ENCODE measurements at regions not wholly inside any gene's neighbourhood (a gene's known extent, or its start where the extent isn't known, plus 50 kb on each side); places are given as distances from the start of the nearest gene placed in this dataset.

DNA sequence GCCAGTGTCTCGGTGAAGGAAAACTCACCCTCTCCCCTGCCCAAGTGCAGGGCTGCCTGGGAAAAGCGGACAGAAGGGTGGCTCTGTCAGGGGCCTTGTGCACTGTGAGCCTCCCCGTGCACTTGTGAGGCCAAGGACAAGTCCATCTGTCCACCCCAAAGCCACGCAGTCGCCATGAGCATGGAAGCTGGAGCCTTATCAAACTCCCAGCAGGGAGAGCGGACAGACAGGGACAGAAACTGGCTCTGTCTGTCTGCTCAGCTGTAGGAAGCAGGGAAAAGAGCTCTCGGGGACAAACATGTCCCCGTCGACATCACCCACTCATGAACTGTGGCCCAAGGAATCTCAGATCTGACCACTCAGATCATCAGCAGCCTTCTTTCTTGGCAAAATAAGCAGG lies 1385.4 kb downstream of the TBC1D22A start:
- H3K27me3 Mint-ChIP-seq, result peaks cover 30% of the 10 kb centered on the region
- no peaks in the 10 kb centered on the region for H3K36me3 Mint-ChIP-seq (ENCODE audit: low read depth)
- no peaks in the 10 kb centered on the region for H3K4me1 Mint-ChIP-seq (ENCODE audit: low read depth)

DNA sequence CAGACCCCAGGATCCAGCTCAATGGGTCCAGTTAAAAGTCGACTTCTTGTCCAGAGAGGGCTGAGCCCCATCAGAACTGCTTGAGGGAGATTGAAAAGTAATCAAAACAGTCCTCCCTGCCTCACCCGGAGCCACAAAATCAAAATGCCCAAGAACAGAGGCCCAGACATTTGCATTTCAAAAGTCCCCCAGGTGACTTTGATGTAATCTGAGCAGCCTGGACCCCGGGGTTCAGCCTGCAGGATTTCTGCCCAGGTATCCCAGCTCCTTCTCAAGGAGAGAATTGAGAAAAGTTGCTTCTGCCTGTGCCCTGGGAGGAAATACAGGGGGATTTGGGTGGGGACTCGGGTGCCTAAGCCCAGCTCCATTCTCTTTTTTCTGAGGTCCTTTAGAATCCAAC lies 1385.0 kb downstream of the TBC1D22A start:
- H3K9me3 Mint-ChIP-seq, result no peaks in the 10 kb centered on the region
- no peak overlapping the region for H3K27ac Mint-ChIP-seq
- H3K36me3 Mint-ChIP-seq (ENCODE audit: low read depth), result no peaks in the 10 kb centered on the region
- DNase-seq, result no peak
- H3K27me3 Mint-ChIP-seq, result peaks cover 30% of the 10 kb centered on the region
- H3K4me3 Mint-ChIP-seq, result no peak overlapping the region
- H3K4me1 Mint-ChIP-seq (ENCODE audit: low read depth), result no peaks in the 10 kb centered on the region

More for the DNA sequence above, 1385.4 kb downstream of the TBC1D22A start:
- H3K4me3 Mint-ChIP-seq, result no peak overlapping the region
- H3K9me3 Mint-ChIP-seq, result no peaks in the 10 kb centered on the region
- H3K27ac Mint-ChIP-seq, result no peak overlapping the region
- DNase-seq, result no peak

DNA sequence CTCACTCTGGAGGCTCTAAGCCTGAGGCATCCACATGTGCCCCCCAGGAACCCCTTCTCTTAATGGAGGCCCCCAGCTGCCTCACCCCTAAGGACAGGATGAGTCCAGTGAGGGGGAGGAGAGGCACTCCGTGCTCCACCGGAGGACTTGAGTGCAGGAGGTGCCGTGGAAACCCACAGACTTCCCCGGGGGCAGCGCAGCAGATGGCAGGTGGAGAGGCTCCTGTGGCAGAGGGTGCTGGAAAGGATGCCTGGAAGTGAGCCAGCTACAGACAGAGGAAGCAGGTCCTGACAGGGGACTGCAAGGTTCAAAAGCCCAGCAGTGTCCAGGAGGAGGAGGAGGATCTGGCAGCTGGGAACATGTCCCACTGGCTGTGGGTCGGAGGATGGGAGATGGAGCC lies 1384.0 kb downstream of the TBC1D22A start:
- Mint-ChIP-seq H3K27me3 (peaks cover 30% of the 10 kb centered on the region), H3K9me3 (no peaks in the 10 kb centered on the region), H3K36me3 (ENCODE audit: low read depth) (no peaks in the 10 kb centered on the region), H3K4me3 (no peak overlapping the region), H3K4me1 (ENCODE audit: low read depth) (no peaks in the 10 kb centered on the region), H3K27ac (no peak overlapping the region)
- no peak for DNase-seq

DNA sequence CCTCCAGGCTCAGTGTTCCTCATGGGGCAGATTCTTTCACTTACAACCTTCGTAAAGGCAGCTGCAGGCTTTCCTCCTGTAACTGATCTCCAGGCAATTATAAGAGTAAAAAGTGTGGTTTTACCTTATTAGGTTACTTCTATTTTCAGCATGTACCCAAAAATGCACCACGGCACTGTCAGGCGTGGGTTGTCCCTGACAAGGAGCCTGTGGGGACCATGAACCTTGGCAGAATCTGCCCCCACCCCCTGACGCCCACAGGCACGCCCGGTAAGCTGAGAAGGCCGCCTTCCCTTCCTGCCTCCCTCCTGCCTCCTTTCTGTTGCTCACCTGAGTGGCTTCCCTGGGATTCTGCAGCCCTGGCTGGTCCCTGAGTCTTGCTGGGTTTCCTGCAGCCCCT lies 1383.3 kb downstream of the TBC1D22A start:
- no peak overlapping the region for H3K4me3 Mint-ChIP-seq
- H3K9me3 Mint-ChIP-seq, result no peaks in the 10 kb centered on the region
- H3K27me3 Mint-ChIP-seq, result peaks cover 30% of the 10 kb centered on the region
- no peak for DNase-seq
- H3K27ac Mint-ChIP-seq, result no peak overlapping the region
- no peaks in the 10 kb centered on the region for H3K4me1 Mint-ChIP-seq (ENCODE audit: low read depth)
- no peaks in the 10 kb centered on the region for H3K36me3 Mint-ChIP-seq (ENCODE audit: low read depth)

DNA sequence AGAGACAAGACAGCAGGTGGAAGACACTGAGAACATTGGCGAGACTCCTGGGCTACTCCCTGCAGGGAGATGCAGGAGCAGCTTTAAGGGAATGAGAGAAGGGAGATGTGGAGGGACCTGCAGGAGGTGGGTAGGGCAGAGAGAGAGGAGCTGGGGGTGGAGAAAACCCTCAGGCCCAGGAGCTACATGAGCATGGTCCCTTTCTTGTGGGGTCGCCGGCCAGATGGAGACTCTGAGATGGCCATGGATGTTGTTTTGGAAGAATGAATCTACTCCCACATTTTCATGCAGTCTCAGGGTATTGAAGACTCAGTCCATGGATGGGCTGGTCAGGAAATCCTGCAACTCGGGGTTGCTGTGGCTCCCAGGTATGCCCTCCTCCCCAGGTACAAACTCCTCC lies 1381.9 kb downstream of the TBC1D22A start:
- Mint-ChIP-seq H3K36me3 (ENCODE audit: low read depth) (no peaks in the 10 kb centered on the region), H3K27me3 (peaks cover 30% of the 10 kb centered on the region), H3K9me3 (no peaks in the 10 kb centered on the region), H3K27ac (no peak overlapping the region), H3K4me1 (ENCODE audit: low read depth) (peaks cover 1% of the 10 kb centered on the region), H3K4me3 (no peak overlapping the region)
- DNase-seq, result no peak

DNA sequence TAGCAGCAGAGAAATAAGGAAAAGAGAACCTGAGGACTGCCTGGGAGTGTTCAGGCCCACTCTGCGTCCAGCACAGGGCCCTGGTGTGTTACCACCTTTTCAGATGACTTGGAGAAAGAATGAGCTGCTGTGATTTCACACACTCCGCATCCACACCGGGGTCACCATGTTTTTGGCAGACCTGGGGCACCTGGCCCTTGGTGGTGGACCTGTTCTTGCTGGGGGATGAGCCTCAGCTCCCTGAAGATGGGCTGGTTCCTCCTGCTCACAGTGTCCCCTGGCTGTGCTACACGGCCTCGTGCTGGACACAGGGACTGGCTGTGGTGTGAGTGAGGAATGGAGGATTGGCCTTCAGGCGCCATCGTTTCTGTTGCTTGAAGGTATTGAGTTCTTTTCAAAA lies 1381.4 kb downstream of the TBC1D22A start:
- H3K36me3 Mint-ChIP-seq (ENCODE audit: low read depth), result no peaks in the 10 kb centered on the region
- H3K27ac Mint-ChIP-seq, result no peak overlapping the region
- H3K4me1 Mint-ChIP-seq (ENCODE audit: low read depth), result peaks cover 6% of the 10 kb centered on the region
- H3K9me3 Mint-ChIP-seq, result no peaks in the 10 kb centered on the region
- H3K4me3 Mint-ChIP-seq, result no peak overlapping the region
- H3K27me3 Mint-ChIP-seq, result peaks cover 30% of the 10 kb centered on the region
- DNase-seq, result no peak

DNA sequence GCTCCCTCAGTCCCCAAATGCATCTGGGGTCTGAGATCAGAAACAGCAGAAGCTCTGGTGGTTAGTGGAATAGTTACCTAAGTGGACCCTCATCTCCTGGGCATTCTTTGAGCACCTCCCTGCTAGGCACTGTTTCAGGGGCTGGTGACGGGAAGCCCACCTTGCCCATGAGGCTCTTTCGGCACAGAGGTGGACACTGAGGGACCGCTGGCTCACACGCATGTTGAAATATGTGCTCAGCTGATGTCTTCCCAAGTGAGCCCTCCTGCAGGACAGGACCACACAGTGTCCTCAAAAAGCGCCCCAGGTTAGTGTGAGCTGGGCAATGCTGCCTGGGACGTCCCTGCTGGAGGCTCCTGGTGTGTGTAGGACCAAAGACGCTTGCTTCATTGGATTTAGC lies 1379.9 kb downstream of the TBC1D22A start:
- Mint-ChIP-seq H3K4me1 (ENCODE audit: low read depth) (peaks cover 10% of the 10 kb centered on the region), H3K9me3 (no peaks in the 10 kb centered on the region), H3K4me3 (no peak overlapping the region), H3K27ac (no peak overlapping the region), H3K27me3 (peaks cover 30% of the 10 kb centered on the region), H3K36me3 (ENCODE audit: low read depth) (no peaks in the 10 kb centered on the region)
- no peak for DNase-seq

DNA sequence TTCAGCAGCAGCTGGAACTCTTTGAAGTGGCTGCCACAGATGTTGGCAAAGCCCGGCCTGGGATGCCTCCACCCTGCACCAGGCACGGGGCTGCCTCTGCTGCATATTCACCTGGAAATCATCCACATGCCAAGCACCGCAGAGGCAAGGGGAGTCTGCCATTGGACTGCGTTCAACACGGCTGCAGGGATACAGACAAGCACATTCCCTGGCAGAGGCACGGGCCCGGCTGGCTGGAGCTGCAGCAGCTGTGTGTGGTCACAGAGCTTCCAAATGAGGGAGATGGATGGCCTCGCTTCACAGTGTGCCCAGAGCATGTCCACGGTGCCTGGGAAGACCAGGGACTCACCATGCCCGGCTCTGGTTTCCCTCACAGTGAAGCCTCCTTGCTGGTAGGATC lies 1378.9 kb downstream of the TBC1D22A start:
- H3K4me3 Mint-ChIP-seq, result no peak overlapping the region
- H3K4me1 Mint-ChIP-seq (ENCODE audit: low read depth), result peaks cover 10% of the 10 kb centered on the region
- no peak overlapping the region for H3K27ac Mint-ChIP-seq
- H3K27me3 Mint-ChIP-seq, result peaks cover 21% of the 10 kb centered on the region
- H3K36me3 Mint-ChIP-seq (ENCODE audit: low read depth), result no peaks in the 10 kb centered on the region
- no peaks in the 10 kb centered on the region for H3K9me3 Mint-ChIP-seq
- no peak for DNase-seq

DNA sequence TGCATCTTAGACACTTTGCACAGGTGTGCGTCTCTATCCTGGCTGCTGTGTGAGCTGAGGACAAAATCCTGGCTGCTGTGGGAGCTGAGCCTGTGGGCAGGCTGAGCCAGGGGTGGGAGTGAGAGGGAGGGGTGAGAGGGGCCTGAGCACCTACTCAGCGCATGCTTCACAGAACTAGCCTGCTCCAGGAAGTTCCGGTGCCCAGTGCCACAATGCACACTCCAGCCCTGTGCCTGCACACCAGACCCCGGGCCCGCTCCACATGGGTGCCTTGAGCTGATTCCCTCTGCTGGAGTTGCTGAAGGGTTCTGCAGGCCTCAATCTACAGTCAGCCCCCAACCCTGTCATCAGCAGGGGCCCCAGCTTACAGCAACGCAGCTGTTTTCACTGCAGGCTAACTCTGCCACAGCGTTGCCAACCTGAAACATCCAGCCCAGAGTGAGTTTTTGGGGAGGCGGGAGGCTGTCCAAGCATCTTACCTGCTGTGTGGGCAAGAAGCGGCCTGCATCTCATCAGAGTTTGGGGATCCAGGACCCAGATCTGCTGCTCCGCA lies 1377.9 kb downstream of the TBC1D22A start:
- Mint-ChIP-seq H3K4me3 (no peak overlapping the region), H3K4me1 (ENCODE audit: low read depth) (peaks cover 10% of the 10 kb centered on the region), H3K36me3 (ENCODE audit: low read depth) (no peaks in the 10 kb centered on the region), H3K9me3 (no peaks in the 10 kb centered on the region), H3K27ac (no peak overlapping the region), H3K27me3 (peaks cover 12% of the 10 kb centered on the region)
- DNase-seq, result no peak

DNA sequence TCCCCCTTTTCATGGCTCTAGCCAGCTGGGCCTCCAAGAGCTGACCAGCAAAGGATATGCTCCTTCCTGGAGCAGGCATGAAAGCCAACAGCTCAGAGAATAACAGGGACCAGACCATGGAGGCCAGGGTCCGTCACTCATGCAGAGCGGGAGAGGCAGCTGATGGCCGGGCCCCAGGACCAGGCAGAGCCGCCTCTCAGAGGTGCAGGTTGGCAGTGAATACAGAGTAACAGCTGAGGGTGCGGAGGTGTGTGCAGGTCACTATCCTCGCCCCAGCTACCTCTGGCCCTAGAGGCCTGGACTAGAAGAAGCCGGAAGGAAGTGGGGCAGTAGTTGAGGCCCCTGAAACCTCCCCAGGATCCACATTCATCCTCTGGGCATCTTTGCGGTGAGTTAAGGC lies 1377.3 kb downstream of the TBC1D22A start:
- Mint-ChIP-seq H3K36me3 (ENCODE audit: low read depth) (no peaks in the 10 kb centered on the region), H3K9me3 (no peaks in the 10 kb centered on the region), H3K4me1 (ENCODE audit: low read depth) (peaks cover 10% of the 10 kb centered on the region), H3K4me3 (no peak overlapping the region), H3K27ac (no peak overlapping the region), H3K27me3 (peaks cover 6% of the 10 kb centered on the region)
- no peak for DNase-seq

DNA sequence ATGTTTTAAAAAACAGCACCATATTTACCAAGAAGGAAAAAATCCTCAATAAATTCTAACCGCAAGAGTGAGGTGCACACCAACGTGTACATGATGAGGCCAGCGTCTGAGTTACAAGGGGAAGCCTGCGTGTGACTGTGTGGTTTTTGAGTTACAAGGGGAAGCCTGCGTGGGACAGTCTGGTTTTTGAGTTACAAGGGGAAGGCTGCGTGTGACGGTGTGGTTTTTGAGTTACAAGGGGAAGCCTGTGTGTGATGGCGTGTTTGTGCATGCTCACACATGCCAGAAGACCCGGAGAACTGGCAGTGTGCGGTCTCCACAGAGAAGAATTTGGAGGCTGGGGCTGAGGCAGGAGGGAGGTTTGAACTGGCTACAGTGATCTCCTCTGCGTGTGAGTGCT lies 1376.4 kb downstream of the TBC1D22A start:
- Mint-ChIP-seq H3K4me3 (no peak overlapping the region), H3K27me3 (peaks cover 2% of the 10 kb centered on the region), H3K9me3 (no peaks in the 10 kb centered on the region), H3K4me1 (ENCODE audit: low read depth) (peaks cover 10% of the 10 kb centered on the region), H3K36me3 (ENCODE audit: low read depth) (no peaks in the 10 kb centered on the region), H3K27ac (peak overlapping the region; percentile 56)
- DNase-seq, result no peak

DNA sequence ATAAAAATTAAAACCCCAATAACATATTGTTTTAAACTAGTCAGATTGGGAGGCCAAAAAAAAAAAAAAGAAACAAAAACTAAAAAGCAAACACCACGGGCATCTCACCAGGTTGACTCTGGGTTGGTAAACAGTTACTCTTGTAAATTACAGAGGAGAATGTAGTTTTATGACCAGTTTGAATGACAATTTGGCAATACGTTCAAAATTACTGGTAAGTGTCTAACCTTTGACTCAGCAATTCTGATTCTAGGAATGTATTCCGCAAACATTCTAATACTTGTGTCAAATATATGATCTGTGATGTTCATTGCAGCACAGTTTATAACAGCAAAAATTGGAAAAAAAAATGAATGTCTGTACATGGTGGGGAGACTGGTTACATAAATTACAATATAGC lies 1376.0 kb downstream of the TBC1D22A start:
- H3K4me3 Mint-ChIP-seq, result no peak overlapping the region
- DNase-seq, result no peak
- H3K4me1 Mint-ChIP-seq (ENCODE audit: low read depth), result peaks cover 10% of the 10 kb centered on the region
- H3K27ac Mint-ChIP-seq, result no peak overlapping the region
- no peaks in the 10 kb centered on the region for H3K36me3 Mint-ChIP-seq (ENCODE audit: low read depth)
- peaks cover 2% of the 10 kb centered on the region for H3K27me3 Mint-ChIP-seq
- no peaks in the 10 kb centered on the region for H3K9me3 Mint-ChIP-seq

DNA sequence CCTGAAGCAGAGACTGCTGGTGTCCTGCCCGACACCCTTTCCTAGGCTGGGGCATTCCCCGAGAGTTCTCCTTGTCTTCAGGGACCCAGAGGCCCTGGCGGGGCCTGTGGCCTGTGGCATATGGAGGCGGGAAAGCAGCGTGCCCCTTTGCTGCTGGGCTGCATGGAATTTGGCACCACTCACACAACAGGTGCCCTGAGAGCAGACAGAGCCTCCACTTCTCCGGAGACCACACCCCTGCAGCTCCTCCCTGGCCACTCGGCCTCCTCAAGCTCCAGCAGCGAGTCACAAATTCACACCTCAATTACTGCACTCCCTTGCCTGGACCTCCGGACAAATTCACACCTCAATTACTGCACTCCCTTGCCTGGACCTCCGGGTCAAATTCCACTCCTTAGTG lies 1375.2 kb downstream of the TBC1D22A start:
- H3K4me3 Mint-ChIP-seq, result no peak overlapping the region
- H3K36me3 Mint-ChIP-seq (ENCODE audit: low read depth), result no peaks in the 10 kb centered on the region
- peaks cover 2% of the 10 kb centered on the region for H3K27me3 Mint-ChIP-seq
- H3K27ac Mint-ChIP-seq, result no peak overlapping the region
- no peak for DNase-seq
- no peaks in the 10 kb centered on the region for H3K9me3 Mint-ChIP-seq
- peaks cover 10% of the 10 kb centered on the region for H3K4me1 Mint-ChIP-seq (ENCODE audit: low read depth)

DNA sequence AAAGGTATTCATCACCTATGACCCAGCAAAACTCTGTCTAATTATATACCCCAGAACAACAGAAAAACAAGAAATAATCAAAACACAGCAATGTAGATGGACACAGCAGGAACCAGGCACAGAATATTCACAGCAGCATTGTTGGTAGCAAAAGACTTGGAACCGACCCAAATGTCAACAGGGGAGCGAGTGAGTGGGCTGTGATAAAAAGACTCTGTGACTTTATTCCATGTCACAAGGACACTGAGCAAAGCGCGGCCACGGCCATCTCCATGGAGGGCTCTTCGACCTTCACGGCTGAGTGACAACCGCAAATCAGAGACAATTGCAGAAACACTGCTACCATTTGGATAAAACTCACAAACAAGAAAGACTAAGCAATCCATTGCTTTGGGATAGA lies 1373.1 kb downstream of the TBC1D22A start:
- Mint-ChIP-seq H3K4me1 (ENCODE audit: low read depth) (peaks cover 10% of the 10 kb centered on the region), H3K27me3 (peaks cover 9% of the 10 kb centered on the region), H3K4me3 (no peak overlapping the region), H3K36me3 (ENCODE audit: low read depth) (no peaks in the 10 kb centered on the region), H3K27ac (no peak overlapping the region), H3K9me3 (no peaks in the 10 kb centered on the region)
- no peak for DNase-seq

DNA sequence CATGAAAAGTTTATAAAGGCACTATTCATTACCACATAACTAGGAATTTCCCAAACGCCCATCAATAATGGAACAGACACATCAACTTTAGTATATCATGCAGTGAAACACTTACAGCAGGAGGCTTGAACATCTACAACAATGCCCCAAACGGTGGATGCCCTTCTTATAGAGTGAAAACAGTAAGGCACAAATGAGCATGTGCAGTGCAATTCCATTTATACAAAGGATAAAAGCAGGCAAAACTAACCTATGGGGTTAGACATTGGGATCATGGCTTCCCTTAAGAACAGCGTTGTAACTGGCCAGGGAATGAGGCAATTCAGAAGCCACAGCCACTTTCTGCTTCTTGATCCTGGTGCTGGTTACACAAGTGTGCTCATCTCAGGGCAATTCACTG lies 1363.0 kb downstream of the TBC1D22A start:
- Mint-ChIP-seq H3K27ac (no peak overlapping the region), H3K36me3 (ENCODE audit: low read depth) (no peaks in the 10 kb centered on the region), H3K9me3 (no peaks in the 10 kb centered on the region), H3K27me3 (peaks cover 17% of the 10 kb centered on the region), H3K4me1 (ENCODE audit: low read depth) (no peaks in the 10 kb centered on the region), H3K4me3 (no peak overlapping the region)
- DNase-seq, result no peak

DNA sequence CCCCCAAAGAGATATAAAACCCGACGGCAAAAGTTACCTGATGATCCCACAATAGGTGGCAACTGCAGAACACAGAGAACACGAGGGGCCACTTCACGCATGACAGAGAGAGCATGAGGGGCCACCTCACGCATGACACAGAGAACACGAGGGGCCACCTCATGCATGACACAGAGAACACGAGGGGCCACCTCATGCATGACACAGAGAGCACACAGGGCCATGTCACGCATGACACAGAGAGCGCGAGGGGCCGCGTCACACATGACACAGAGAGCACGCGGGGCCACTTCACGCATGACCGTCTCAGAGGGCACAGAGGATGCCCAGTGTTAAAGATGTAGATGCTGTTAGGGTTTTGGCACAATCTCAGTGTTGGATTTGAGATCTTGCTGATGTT lies 1359.5 kb downstream of the TBC1D22A start:
- H3K27me3 Mint-ChIP-seq, result peaks cover 25% of the 10 kb centered on the region
- no peak overlapping the region for H3K4me3 Mint-ChIP-seq
- H3K4me1 Mint-ChIP-seq (ENCODE audit: low read depth), result no peaks in the 10 kb centered on the region
- no peaks in the 10 kb centered on the region for H3K9me3 Mint-ChIP-seq
- no peaks in the 10 kb centered on the region for H3K36me3 Mint-ChIP-seq (ENCODE audit: low read depth)
- no peak for DNase-seq
- no peak overlapping the region for H3K27ac Mint-ChIP-seq

Data from activated T-cell treated with anti-CD3 and anti-CD28 coated beads, Interleukin-2, amount 50 U/mL, for 24 hours (primary cell).